ENCODE measurements at regions not wholly inside any gene's neighbourhood (a gene's known extent, or its start where the extent isn't known, plus 50 kb on each side); places are given as distances from the start of the nearest gene placed in this dataset.

DNA sequence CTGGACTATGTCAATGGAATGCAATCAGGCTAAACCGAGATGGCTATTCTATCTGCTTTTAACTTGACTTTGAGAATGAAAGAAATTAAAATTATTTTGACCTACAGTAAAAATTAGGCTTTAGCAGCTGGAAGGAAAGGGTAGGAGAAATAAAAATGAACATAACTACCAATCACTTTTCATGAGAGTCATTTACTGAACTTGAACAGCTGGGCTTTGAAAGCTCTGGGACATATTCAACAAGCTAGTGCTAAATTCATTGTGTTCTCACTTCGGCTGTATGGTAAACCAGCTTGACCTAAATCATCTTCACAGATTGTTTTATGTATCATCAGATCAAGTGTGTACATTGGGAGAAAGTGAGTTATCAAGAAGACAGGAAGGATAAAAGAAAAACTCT is 161.5 kb upstream of the STXBP5 start:
- Mint-ChIP-seq H3K27ac (no peak overlapping the region), H3K4me1 (no peaks in the 10 kb centered on the region), H3K9me3 (ENCODE audit: low read depth) (peaks cover 7% of the 10 kb centered on the region), H3K4me3 (no peak overlapping the region), H3K36me3 (no peaks in the 10 kb centered on the region), H3K27me3 (peaks cover 2% of the 10 kb centered on the region)
- CTCF ChIA-PET, result no interaction called here
- no peak for ATAC-seq
- no peak for DNase-seq

DNA sequence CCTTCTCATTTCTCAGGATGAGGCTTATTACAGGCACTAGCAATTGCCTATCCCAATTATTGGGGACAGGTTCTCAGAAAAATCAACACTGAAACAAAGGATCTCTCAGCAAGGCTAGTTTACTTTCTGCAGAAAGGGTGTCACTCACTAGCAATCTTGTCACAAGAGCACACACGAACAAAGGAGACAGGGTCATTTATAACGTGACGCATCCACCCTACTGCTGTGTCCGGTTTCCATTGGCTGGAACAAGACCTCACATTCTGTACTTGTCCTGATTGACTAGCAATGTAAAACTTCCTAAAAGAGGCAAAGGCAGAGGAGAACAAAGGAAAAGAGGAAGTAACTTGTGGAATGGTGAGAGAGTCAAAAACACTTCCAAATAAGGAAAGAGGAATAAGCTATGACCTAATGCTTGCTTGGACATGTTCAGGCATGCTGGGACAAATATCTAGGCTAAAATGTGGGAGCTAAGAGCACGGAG is 160.2 kb upstream of the STXBP5 start:
- Mint-ChIP-seq H3K4me1 (no peaks in the 10 kb centered on the region), H3K36me3 (no peaks in the 10 kb centered on the region), H3K4me3 (no peak overlapping the region), H3K27ac (no peak overlapping the region), H3K27me3 (peaks cover 2% of the 10 kb centered on the region), H3K9me3 (ENCODE audit: low read depth) (peaks cover 7% of the 10 kb centered on the region)
- no peak for DNase-seq
- CTCF ChIA-PET, result no interaction called here
- ATAC-seq, result no peak

DNA sequence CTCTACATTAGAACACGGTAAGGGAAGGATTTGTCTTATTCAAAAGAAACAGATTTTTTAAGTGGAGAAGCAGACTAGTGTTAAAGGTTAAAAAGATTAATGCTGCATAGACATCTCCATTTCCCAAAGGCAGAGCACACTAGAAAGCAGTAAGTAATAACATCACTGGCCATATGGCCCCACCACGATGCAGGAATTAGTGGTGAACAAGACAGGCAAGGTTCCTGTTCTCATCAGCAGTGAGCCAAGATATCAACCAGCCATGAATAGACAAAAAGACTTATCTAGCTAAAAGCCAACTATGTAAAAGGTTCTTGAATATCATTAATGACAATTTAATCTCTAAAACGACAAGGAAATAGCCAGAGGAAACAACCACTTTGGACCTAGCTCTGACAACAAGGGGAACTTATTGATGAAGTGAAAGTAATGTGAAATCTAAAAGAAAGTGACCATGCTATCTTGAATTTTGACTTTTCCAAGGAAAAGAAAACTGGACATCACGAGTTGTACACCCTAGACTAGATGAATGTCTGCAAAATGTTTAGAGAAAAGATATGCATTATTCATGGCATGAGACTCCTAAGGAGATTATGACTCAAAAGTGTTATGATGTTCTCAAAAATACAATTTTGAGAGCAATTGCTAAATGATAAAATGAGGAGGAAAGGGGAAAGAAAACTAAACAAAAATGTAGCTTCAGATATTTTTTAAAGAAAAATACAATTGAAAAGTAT is 157.9 kb upstream of the STXBP5 start:
- CTCF ChIA-PET, result no interaction called here
- ATAC-seq (no peak), DNase-seq (no peak)
- no peak overlapping the region for H3K27ac Mint-ChIP-seq
- no peak overlapping the region for H3K4me3 Mint-ChIP-seq
- peaks cover 10% of the 10 kb centered on the region for H3K9me3 Mint-ChIP-seq (ENCODE audit: low read depth)
- no peaks in the 10 kb centered on the region for H3K4me1 Mint-ChIP-seq
- no peaks in the 10 kb centered on the region for H3K36me3 Mint-ChIP-seq
- H3K27me3 Mint-ChIP-seq, result peaks cover 2% of the 10 kb centered on the region

DNA sequence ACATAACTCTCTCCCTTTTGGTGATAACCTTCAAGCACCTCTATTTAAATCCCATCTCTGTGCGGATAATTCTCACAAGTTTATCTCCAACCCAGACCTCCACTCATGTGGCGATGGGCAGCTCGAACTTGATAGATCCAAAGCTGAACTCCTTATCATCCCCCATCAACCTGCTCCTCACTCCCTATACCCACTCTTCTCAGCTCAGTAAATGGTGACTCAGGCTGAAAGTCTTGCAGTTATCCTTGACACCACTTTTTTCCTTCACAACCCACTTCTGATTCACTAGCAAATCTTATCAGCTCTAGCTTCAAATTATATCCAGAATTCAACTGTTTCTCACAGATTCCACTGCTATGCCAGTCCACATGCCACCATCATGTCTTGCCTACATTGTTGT is 155.3 kb upstream of the STXBP5 start:
- Mint-ChIP-seq H3K27me3 (no peaks in the 10 kb centered on the region), H3K4me1 (no peaks in the 10 kb centered on the region), H3K4me3 (no peak overlapping the region), H3K27ac (no peak overlapping the region), H3K36me3 (no peaks in the 10 kb centered on the region), H3K9me3 (ENCODE audit: low read depth) (peaks cover 6% of the 10 kb centered on the region)
- CTCF ChIA-PET, result no interaction called here
- DNase-seq (no peak), ATAC-seq (no peak)

DNA sequence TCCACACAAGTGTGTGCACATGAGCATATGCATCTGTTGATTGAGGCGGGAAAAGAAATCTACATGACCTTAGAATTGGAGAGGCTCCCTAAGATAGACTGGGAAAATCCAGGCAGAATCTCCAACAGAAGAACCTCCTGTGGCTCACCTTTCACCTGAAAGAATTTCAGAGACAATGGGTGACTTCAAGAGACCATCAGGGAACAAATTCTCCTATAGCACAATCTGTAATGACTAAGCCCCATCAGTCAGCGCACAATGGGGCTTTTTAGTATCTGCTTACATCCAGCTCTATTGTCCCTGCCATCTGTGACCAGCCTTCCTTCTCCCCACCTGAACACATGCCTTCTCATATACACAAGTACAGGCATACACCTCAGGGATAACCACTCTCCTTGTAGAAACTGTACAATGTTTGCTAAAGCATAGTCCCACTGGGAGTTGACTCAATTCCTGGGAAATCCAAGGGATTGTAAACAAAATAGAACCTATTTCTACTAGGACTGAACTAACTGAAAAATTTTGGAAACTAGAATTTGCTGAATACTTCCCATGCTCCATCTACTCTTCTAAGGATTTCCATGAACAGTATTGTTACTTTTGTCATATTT is 150.8 kb upstream of the STXBP5 start:
- DNase-seq (no peak), ATAC-seq (no peak)
- Mint-ChIP-seq H3K27me3 (peaks cover 3% of the 10 kb centered on the region), H3K9me3 (ENCODE audit: low read depth) (peaks cover 2% of the 10 kb centered on the region), H3K27ac (no peak overlapping the region), H3K36me3 (no peaks in the 10 kb centered on the region), H3K4me3 (no peak overlapping the region), H3K4me1 (no peaks in the 10 kb centered on the region)
- CTCF ChIA-PET, result no interaction called here

DNA sequence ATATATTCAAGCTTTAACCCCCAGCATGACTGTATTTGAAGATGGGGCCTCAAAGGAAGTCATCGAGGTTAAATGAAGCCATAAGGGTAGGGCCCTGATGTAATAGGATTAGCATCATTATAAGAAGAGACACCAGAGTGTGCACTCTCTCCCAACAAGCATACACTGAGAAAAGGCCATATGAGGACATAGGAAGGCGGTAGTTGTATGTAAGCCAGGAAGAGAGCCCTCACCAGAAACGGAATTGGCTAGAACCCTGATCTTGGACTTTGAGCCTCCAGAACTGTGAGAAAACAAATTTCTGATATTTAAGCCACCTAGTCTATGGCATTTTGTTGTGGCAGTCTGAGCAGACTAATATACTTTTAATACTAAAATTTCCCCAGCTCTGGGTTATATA is 150.1 kb upstream of the STXBP5 start:
- Mint-ChIP-seq H3K36me3 (no peaks in the 10 kb centered on the region), H3K4me1 (no peaks in the 10 kb centered on the region), H3K27ac (no peak overlapping the region), H3K4me3 (no peak overlapping the region), H3K27me3 (peaks cover 3% of the 10 kb centered on the region), H3K9me3 (ENCODE audit: low read depth) (peaks cover 2% of the 10 kb centered on the region)
- DNase-seq (no peak), ATAC-seq (no peak)
- CTCF ChIA-PET, result no interaction called here

DNA sequence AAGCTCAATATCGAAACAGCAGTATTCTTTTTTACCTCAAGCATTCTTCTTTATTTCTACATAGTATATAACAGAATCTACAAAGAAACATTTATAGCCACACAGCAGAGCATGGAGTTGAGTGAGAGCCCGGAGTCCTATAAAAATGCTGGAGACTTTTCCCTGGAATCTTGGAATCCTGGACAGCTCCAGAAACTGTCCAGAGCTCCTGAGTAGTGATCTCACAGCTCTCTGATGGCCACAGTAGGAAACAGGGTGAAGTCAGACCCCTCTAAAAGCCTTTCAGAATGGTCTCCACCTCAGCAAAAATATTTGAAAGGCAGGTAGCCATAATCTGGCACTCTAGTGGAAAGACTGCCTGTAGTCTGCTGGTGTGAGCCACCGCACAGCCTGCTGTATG is 149.3 kb upstream of the STXBP5 start:
- ATAC-seq, result no peak
- CTCF ChIA-PET, result no interaction called here
- no peak overlapping the region for H3K27ac Mint-ChIP-seq
- H3K36me3 Mint-ChIP-seq, result no peaks in the 10 kb centered on the region
- no peaks in the 10 kb centered on the region for H3K4me1 Mint-ChIP-seq
- no peak overlapping the region for H3K4me3 Mint-ChIP-seq
- no peaks in the 10 kb centered on the region for H3K9me3 Mint-ChIP-seq (ENCODE audit: low read depth)
- DNase-seq, result no peak
- H3K27me3 Mint-ChIP-seq, result peaks cover 3% of the 10 kb centered on the region

DNA sequence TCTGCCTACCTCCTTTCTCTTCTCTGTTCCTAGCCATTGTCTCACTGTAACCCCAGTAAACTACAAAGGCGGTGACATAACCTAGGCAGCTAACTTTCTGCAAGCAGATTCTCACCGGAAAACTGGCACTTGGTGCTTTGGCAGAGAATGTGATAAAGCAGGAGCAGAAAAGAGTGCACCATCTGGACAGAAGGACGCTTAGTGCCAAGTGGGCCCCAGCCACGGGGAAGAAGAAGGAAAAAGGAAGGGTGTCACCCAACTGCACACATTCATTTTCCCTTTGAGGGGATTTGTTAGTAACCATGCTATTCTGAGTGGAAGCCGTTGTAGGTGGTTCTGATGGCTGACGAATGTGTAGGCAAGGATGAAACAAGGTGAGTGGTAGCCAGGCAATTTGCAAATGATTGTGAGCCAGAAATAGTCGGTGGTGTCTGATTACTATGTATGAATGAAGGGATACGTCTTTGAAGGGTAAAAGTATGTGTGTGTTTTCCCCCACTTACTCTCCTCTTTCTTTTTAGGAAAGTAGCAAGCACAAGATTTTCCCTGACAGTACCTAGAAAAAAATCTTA is 148.3 kb upstream of the STXBP5 start:
- no peaks in the 10 kb centered on the region for H3K36me3 Mint-ChIP-seq
- H3K27me3 Mint-ChIP-seq, result peaks cover 3% of the 10 kb centered on the region
- ATAC-seq, result no peak
- no peaks in the 10 kb centered on the region for H3K4me1 Mint-ChIP-seq
- no peak for DNase-seq
- CTCF ChIA-PET, result no interaction called here
- no peak overlapping the region for H3K27ac Mint-ChIP-seq
- no peak overlapping the region for H3K4me3 Mint-ChIP-seq
- H3K9me3 Mint-ChIP-seq (ENCODE audit: low read depth), result no peaks in the 10 kb centered on the region

DNA sequence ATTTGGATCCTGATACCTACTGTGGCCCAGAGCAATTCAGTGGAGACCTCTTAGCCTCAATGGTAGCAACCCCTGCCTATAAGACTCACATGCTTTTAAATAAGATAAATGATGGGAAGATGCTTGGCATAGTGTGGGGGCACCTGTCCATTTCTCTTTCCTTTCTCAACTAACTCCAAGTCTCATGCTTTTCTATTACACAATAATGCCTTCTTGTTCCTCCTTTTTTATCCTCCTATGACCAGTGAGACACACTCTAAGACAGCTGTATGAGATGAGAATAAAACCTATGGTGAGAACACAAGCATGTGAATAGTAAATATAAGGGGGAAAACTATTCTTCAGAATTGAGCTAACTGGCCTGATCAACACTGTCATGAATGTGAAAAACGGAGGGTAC is 147.0 kb upstream of the STXBP5 start:
- CTCF ChIA-PET, result no interaction called here
- ATAC-seq (no peak), DNase-seq (no peak)
- Mint-ChIP-seq H3K9me3 (ENCODE audit: low read depth) (no peaks in the 10 kb centered on the region), H3K27ac (no peak overlapping the region), H3K4me1 (no peaks in the 10 kb centered on the region), H3K27me3 (peaks cover 3% of the 10 kb centered on the region), H3K36me3 (no peaks in the 10 kb centered on the region), H3K4me3 (no peak overlapping the region)

DNA sequence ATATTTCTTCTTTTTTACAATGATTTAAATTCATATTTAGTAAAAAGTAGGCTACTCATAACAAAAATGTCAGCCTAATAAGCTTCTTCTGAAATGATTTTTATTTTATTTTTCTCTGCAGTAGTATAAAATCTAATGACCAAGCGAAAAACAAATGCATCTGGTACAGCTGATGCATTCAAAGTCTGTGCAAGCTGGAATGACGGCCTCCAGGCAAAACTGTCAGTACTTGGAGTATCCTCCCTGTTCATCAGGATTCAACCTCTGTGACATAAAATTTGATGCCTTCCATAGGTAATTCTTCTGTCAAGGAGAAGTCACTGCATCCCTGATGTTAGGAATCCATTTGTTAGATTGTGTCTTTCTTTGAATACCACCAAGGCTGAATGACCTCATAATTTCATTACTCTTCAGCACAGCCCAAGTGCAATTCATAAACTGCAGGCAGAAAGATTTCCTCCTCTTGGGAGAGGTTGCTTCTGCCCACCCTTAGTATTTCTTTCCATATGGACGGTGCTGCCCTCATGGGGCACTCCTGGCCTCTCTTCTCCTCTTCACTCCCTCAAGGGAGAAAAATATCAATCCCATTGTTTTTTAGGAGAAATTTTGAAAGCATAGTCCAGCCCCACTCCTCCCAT is 146.4 kb upstream of the STXBP5 start:
- Mint-ChIP-seq H3K36me3 (no peaks in the 10 kb centered on the region), H3K27me3 (peaks cover 3% of the 10 kb centered on the region), H3K27ac (no peak overlapping the region), H3K9me3 (ENCODE audit: low read depth) (no peaks in the 10 kb centered on the region), H3K4me1 (no peaks in the 10 kb centered on the region), H3K4me3 (no peak overlapping the region)
- DNase-seq, result no peak
- CTCF ChIA-PET, result no interaction called here
- ATAC-seq, result no peak

DNA sequence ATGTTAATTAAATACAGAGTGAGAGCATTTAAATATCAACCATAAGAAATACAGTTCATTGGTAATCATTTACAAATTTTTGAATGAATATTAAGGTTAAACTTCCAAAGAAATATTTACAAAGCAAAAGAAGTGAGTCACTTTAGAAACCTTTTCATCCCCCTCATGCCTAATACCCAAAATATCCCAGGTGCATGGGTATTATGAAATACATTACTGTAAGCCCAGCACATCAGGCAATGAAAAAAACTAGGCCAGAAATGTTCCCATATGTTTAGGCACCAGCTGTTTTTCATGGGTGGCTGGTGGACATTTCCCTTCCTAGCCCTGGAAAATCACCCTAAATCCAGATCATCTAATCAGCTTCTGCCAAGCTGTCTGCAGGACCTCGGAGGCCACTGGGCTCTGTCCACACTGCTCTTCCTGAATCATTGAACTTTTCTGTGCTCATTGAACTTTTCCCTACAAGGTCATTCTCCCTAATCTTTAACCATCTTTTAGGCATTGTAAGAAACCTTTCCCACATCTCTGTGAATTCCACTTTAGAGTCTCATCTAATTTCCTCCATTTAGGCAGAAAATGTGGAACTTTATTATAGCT is 145.3 kb upstream of the STXBP5 start:
- Mint-ChIP-seq H3K9me3 (ENCODE audit: low read depth) (no peaks in the 10 kb centered on the region), H3K27ac (no peak overlapping the region), H3K36me3 (no peaks in the 10 kb centered on the region), H3K4me1 (no peaks in the 10 kb centered on the region), H3K4me3 (no peak overlapping the region), H3K27me3 (peaks cover 3% of the 10 kb centered on the region)
- CTCF ChIA-PET, result no interaction called here
- no peak for ATAC-seq
- DNase-seq, result no peak

DNA sequence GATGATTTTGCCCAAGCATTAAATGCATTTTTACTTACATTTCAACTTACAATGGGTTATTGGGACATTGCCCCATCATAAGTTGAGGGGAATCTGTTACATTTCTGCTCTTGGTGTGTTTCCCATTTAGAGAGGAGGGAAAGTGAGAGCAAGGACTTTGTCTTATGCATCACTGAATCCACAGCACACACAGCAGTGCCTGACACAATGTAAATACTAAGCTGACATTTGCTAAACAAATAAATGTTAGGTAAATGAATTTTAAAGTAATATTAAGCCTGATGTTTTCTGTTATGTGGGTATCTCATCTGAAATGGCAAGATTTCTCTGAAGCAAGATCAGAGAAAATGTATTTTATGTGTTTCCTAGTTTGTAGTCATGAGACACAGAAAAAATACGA is 143.6 kb upstream of the STXBP5 start:
- Mint-ChIP-seq H3K9me3 (ENCODE audit: low read depth) (peaks cover 2% of the 10 kb centered on the region), H3K36me3 (peaks cover 4% of the 10 kb centered on the region), H3K4me1 (peaks cover 8% of the 10 kb centered on the region), H3K27me3 (peaks cover 3% of the 10 kb centered on the region), H3K27ac (no peak overlapping the region), H3K4me3 (no peak overlapping the region)
- CTCF ChIA-PET, result no interaction called here
- ATAC-seq, result no peak
- no peak for DNase-seq

DNA sequence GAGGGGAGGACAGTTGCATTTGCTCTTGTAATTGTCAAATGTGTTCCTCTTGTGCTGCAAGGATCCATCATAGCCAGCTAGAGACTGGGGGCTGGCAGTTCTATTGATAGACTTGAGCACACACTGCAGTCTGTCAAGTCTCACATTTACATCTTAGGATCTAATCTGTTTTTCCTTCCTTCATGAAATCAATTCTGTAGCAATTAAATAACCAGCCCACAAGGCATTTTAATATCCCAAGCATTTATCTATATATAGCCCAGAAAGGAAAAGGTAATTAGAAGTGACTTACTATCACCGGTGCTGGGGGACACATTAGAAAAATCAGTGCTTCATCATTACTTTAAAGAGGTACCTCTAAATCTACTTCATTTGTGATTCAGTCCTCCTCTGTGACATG is 143.0 kb upstream of the STXBP5 start:
- CTCF ChIA-PET, result no interaction called here
- Mint-ChIP-seq H3K4me3 (no peak overlapping the region), H3K27me3 (peaks cover 3% of the 10 kb centered on the region), H3K36me3 (peaks cover 4% of the 10 kb centered on the region), H3K9me3 (ENCODE audit: low read depth) (peaks cover 2% of the 10 kb centered on the region), H3K27ac (no peak overlapping the region), H3K4me1 (peaks cover 8% of the 10 kb centered on the region)
- DNase-seq (no peak), ATAC-seq (no peak)
